ENCODE measurements at regions not wholly inside any gene's neighbourhood (a gene's known extent, or its start where the extent isn't known, plus 50 kb on each side); places are given as distances from the start of the nearest gene placed in this dataset.
A peak's percentile ranks its signal among the peaks of the same experiment; 100 is the strongest.

GRCh38 chr7:121494516-121494915, 98.4 kb upstream of the FAM3C start:
- DNase-seq (ENCODE audit: low spot score), result no peak

- DNase-seq (ENCODE audit: low spot score), result no peak
Observed at GRCh38 chr7:121493553-121493952, 97.4 kb upstream of the FAM3C start.

- DNase-seq (ENCODE audit: low spot score), result no peak
Observed at GRCh38 chr7:121490309-121490708, 94.2 kb upstream of the FAM3C start.

GRCh38 chr7:121489440-121489839, 93.3 kb upstream of the FAM3C start:
- DNase-seq (ENCODE audit: low spot score), result no peak

- no peak for DNase-seq (ENCODE audit: low spot score)
Observed at GRCh38 chr7:121488111-121488650, 92.1 kb upstream of the FAM3C start.

GRCh38 chr7:121486590-121486989, 90.5 kb upstream of the FAM3C start:
- DNase-seq (ENCODE audit: low spot score), result no peak

- peak; percentile 77 for DNase-seq (ENCODE audit: low spot score)
Observed at GRCh38 chr7:121485467-121486243, 89.5 kb upstream of the FAM3C start.

GRCh38 chr7:121484089-121484763, 88.1 kb upstream of the FAM3C start:
- DNase-seq (ENCODE audit: low spot score), result no peak

GRCh38 chr7:121480566-121481335, 84.6 kb upstream of the FAM3C start:
- DNase-seq (ENCODE audit: low spot score), result peak; percentile 34

GRCh38 chr7:121480058-121480457, 84.0 kb upstream of the FAM3C start:
- DNase-seq (ENCODE audit: low spot score), result peak; percentile 25

GRCh38 chr7:121479466-121479865, 83.4 kb upstream of the FAM3C start:
- no peak for DNase-seq (ENCODE audit: low spot score)

- no peak for DNase-seq (ENCODE audit: low spot score)
Observed at GRCh38 chr7:121475806-121476205, 79.7 kb upstream of the FAM3C start.

GRCh38 chr7:121474301-121474673, 78.2 kb upstream of the FAM3C start:
- no peak for DNase-seq (ENCODE audit: low spot score)

GRCh38 chr7:121473645-121474300, 77.7 kb upstream of the FAM3C start:
- no peak for DNase-seq (ENCODE audit: low spot score)

GRCh38 chr7:121466455-121466854, 70.3 kb upstream of the FAM3C start:
- no peak for DNase-seq (ENCODE audit: low spot score)

- no peak for DNase-seq (ENCODE audit: low spot score)
Observed at GRCh38 chr7:121459148-121459547, 63.0 kb upstream of the FAM3C start.

- no peak for DNase-seq (ENCODE audit: low spot score)
Observed at GRCh38 chr7:121456785-121457359, 60.8 kb upstream of the FAM3C start.

- no peak for DNase-seq (ENCODE audit: low spot score)
Observed at GRCh38 chr7:121456015-121456414, 59.9 kb upstream of the FAM3C start.

- no peak for DNase-seq (ENCODE audit: low spot score)
Observed at GRCh38 chr7:121452389-121452788, 56.3 kb upstream of the FAM3C start.

- DNase-seq (ENCODE audit: low spot score), result no peak
Observed at GRCh38 chr7:121451367-121452094, 55.4 kb upstream of the FAM3C start.

- DNase-seq (ENCODE audit: low spot score), result no peak
Observed at GRCh38 chr7:121450631-121451198, 54.6 kb upstream of the FAM3C start.

All from Ammon's horn (tissue), 1 donor.